GM12875 (cell line): ENCODE measurements at regions not wholly inside any gene's neighbourhood (a gene's known extent, or its start where the extent isn't known, plus 50 kb on each side); places are given as distances from the start of the nearest gene placed in this dataset.

Experiments
- H3K4me3 ChIP-seq: one replicate; pipeline ENCODE4 v1.5.1; 2011; ENCODE audit warnings: low read depth, low read length, control low read depth
- TF ChIP-seq, protein P1 (sequence below): IDR thresholded peaks from 2 replicates; pipeline ENCODE4 v1.5.1; 2011; ENCODE audit warnings: low read depth, mild to moderate bottlenecking, control low read depth, inconsistent platforms, low read length, moderate library complexity, borderline replicate concordance; ENCODE audit not compliant: insufficient read depth

GRCh38 chr13:106187501-106188095 is 347.9 kb downstream of the EFNB2 start:
- no peak overlapping the region for H3K4me3 ChIP-seq
- TF ChIP-seq, protein P1, sequence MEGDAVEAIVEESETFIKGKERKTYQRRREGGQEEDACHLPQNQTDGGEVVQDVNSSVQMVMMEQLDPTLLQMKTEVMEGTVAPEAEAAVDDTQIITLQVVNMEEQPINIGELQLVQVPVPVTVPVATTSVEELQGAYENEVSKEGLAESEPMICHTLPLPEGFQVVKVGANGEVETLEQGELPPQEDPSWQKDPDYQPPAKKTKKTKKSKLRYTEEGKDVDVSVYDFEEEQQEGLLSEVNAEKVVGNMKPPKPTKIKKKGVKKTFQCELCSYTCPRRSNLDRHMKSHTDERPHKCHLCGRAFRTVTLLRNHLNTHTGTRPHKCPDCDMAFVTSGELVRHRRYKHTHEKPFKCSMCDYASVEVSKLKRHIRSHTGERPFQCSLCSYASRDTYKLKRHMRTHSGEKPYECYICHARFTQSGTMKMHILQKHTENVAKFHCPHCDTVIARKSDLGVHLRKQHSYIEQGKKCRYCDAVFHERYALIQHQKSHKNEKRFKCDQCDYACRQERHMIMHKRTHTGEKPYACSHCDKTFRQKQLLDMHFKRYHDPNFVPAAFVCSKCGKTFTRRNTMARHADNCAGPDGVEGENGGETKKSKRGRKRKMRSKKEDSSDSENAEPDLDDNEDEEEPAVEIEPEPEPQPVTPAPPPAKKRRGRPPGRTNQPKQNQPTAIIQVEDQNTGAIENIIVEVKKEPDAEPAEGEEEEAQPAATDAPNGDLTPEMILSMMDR = no peak

DNA sequence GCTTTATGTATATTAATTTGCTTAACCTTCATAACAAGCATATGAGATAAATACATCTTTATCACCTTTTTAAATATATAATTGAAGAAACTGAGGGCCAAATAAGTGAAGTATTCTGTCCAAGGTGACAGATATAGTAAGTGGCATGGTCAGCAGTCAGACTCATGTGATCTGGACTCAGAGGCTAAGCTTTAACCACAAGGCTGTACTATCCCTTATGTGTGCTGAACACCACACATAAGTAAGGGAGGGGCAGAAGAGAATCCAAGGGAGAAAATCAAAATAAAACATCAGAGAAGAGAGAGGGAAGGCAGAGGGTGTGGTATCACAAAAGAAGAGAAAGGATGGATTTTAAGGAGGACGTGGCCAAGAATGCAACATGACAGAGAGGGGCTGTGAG is 348.4 kb downstream of the EFNB2 start:
- no peak overlapping the region for H3K4me3 ChIP-seq
- TF ChIP-seq, protein P1 = no peak

GRCh38 chr13:106186366-106187030 is 349.0 kb downstream of the EFNB2 start:
- TF ChIP-seq, protein P1 = no peak
- no peak overlapping the region for H3K4me3 ChIP-seq

GRCh38 chr13:106184790-106185189 is 350.7 kb downstream of the EFNB2 start:
- TF ChIP-seq, protein P1 = no peak
- no peak overlapping the region for H3K4me3 ChIP-seq

- TF ChIP-seq, protein P1 = no peak
- H3K4me3 ChIP-seq = no peak overlapping the region
Observed at GRCh38 chr13:106183410-106184065, 351.9 kb downstream of the EFNB2 start.

GRCh38 chr13:106182404-106182803 is 353.1 kb downstream of the EFNB2 start:
- no peak overlapping the region for H3K4me3 ChIP-seq
- TF ChIP-seq, protein P1 = no peak
